HEK293 (cell line): ENCODE measurements at regions not wholly inside any gene's neighbourhood (a gene's known extent, or its start where the extent isn't known, plus 50 kb on each side); places are given as distances from the start of the nearest gene placed in this dataset.

Experiments used
- CTCF ChIA-PET: fragments of 350-600 bp; formaldehyde crosslinking; extraction: SDS; loops from one replicate; lab custom pipeline; 2021; ENCODE audit warnings: antibody characterized with exemption; lab: Yijun Ruan, JAX
- POLR2A ChIA-PET: fragments of 300-600 bp; formaldehyde crosslinking; extraction: SDS; loops from one replicate; lab custom pipeline; 2020; ENCODE audit warnings: antibody characterized with exemption, inconsistent platforms; lab: Yijun Ruan, JAX
- H3K27ac ChIP-seq: fragments of 200-500 bp; sonication (Bioruptor generic); 2 replicates; pipeline ENCODE4 v1.5.1; 2014; ENCODE audit warnings: low read depth, low read length, control low read depth, inconsistent platforms; ENCODE audit errors: extremely low read depth
- H3K36me3 ChIP-seq, 2 experiments: fragments of 200-500 bp in 1 of 2; sonication (Bioruptor generic) in 1 of 2; 1 replicate in 1 of 2; 2 replicates in 1 of 2; pipeline ENCODE4 v1.5.1; 2014 to 2017; ENCODE audit warnings: inconsistent platforms in 2 of 2, low read length in 2 of 2; ENCODE audit not compliant: control insufficient read depth in 2 of 2, insufficient read depth in 1 of 2
- H3K4me1 ChIP-seq: fragments of 200-500 bp; sonication (Bioruptor generic); 2 replicates; pipeline ENCODE4 v1.5.1; 2014; ENCODE audit warnings: mild to moderate bottlenecking, low read length, inconsistent platforms; ENCODE audit not compliant: control insufficient read depth, insufficient read depth
- H3K4me3 ChIP-seq: 2 replicates; pipeline ENCODE4 v1.5.1; 2011; ENCODE audit warnings: low read depth, mild to moderate bottlenecking, control low read depth, low read length, moderate library complexity
- H3K9me3 ChIP-seq: fragments of 200-500 bp; sonication (Bioruptor generic); 2 replicates; pipeline ENCODE4 v1.5.1; 2014; ENCODE audit warnings: low read depth, low read length, inconsistent platforms; ENCODE audit not compliant: control insufficient read depth, insufficient read depth
- ATF2 ChIP-seq: fragments of 450-650 bp; formaldehyde crosslinking; IDR thresholded peaks from 2 replicates; pipeline ENCODE4 v1.5.1; 2016; ENCODE audit warnings: missing biosample characterization, missing genetic modification characterization, low read depth
- GLI4 ChIP-seq: fragments of 450-650 bp; formaldehyde crosslinking; IDR thresholded peaks from 2 replicates; pipeline ENCODE4 v1.5.1; 2016; ENCODE audit warnings: missing biosample characterization, missing genetic modification characterization
- HIC1 ChIP-seq: fragments of 450-650 bp; formaldehyde crosslinking; IDR thresholded peaks from 2 replicates; pipeline ENCODE4 v1.5.1; 2016; ENCODE audit warnings: missing biosample characterization, missing genetic modification characterization
- MYNN ChIP-seq: fragments of 450-650 bp; formaldehyde crosslinking; IDR thresholded peaks from 2 replicates; pipeline ENCODE4 v1.5.1; 2016; ENCODE audit warnings: missing biosample characterization, missing genetic modification characterization, borderline replicate concordance
- PRDM10 ChIP-seq: fragments of 450-650 bp; formaldehyde crosslinking; IDR thresholded peaks from 2 replicates; pipeline ENCODE4 v1.5.1; 2016; ENCODE audit warnings: missing biosample characterization, missing genetic modification characterization
- REST ChIP-seq: fragments of 450-650 bp; formaldehyde crosslinking; IDR thresholded peaks from 2 replicates; pipeline ENCODE4 v1.5.1; 2016; ENCODE audit warnings: missing biosample characterization, missing genetic modification characterization
- ZBTB1 ChIP-seq: fragments of 450-650 bp; formaldehyde crosslinking; IDR thresholded peaks from 2 replicates; pipeline ENCODE4 v1.5.1; 2016; ENCODE audit warnings: missing biosample characterization, missing genetic modification characterization
- ZNF133 ChIP-seq: fragments of 450-650 bp; formaldehyde crosslinking; IDR thresholded peaks from 2 replicates; pipeline ENCODE4 v1.5.1; 2016; ENCODE audit warnings: missing biosample characterization, missing genetic modification characterization
- ZNF175 ChIP-seq: fragments of 450-650 bp; formaldehyde crosslinking; IDR thresholded peaks from 2 replicates; pipeline ENCODE4 v1.5.1; 2016; ENCODE audit warnings: missing biosample characterization, missing genetic modification characterization
- ZNF248 ChIP-seq: fragments of 450-650 bp; formaldehyde crosslinking; IDR thresholded peaks from 2 replicates; pipeline ENCODE4 v1.5.1; 2017; ENCODE audit warnings: missing biosample characterization, missing genetic modification characterization
- ZNF366 ChIP-seq: fragments of 450-650 bp; formaldehyde crosslinking; conservative IDR thresholded peaks from 2 replicates; pipeline ENCODE4 v1.5.1; 2016; ENCODE audit warnings: missing biosample characterization, missing genetic modification characterization
- ZNF391 ChIP-seq: fragments of 450-650 bp; formaldehyde crosslinking; IDR thresholded peaks from 2 replicates; pipeline ENCODE4 v1.5.1; 2016; ENCODE audit warnings: low read depth, missing biosample characterization, missing genetic modification characterization, borderline replicate concordance
- ZNF404 ChIP-seq: fragments of 450-650 bp; formaldehyde crosslinking; IDR thresholded peaks from 2 replicates; pipeline ENCODE4 v1.5.1; 2017; ENCODE audit warnings: missing biosample characterization, missing genetic modification characterization
- ZNF571 ChIP-seq: fragments of 450-650 bp; formaldehyde crosslinking; IDR thresholded peaks from 2 replicates; pipeline ENCODE4 v1.5.0; 2017; ENCODE audit warnings: missing biosample characterization, missing genetic modification characterization
- ZNF658 ChIP-seq: fragments of 450-650 bp; formaldehyde crosslinking; IDR thresholded peaks from 2 replicates; pipeline ENCODE4; 2016; ENCODE audit warnings: missing biosample characterization, missing genetic modification characterization
- TF ChIP-seq, protein P1 (sequence below): fragments of 450-650 bp; formaldehyde crosslinking; IDR thresholded peaks from 2 replicates; pipeline ENCODE4 v1.5.1; 2016; ENCODE audit warnings: missing biosample characterization, missing genetic modification characterization

DNA sequence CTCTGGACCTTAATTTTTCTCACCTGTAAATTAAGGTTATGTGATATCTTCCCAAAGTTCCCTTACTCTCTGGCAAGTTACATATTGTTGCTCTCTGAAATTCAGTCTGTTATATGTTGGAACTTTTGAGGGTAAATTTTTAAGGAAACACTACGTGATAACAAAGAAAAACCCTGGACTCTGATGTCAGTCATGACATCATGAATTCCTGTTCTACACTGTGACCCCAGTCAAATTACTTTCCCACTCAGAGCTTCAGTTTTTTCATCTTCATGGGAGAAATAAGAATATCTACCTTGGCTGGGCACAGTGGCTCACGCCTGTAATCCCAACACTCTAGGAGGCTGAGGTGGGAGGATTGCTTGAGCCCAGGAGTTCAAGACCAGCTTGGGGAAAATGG lies 164.6 kb upstream of the RALGAPA2 start:
- H3K27ac ChIP-seq: no peak overlapping the region
- CTCF ChIA-PET: interaction anchor here (0.8 to 4.8 kb wide), 5 partner anchors 12 to 628 kb away, joined by 3 to 25 read pairs (median 3); no protein-coding TSS in a partner anchor
- no peaks in the 10 kb centered on the region for H3K36me3 ChIP-seq
- no peaks in the 10 kb centered on the region for H3K9me3 ChIP-seq
- no peak overlapping the region for H3K4me3 ChIP-seq
- no peaks in the 10 kb centered on the region for H3K4me1 ChIP-seq
- no peak for TF ChIP-seq ZNF366 (tag by site-specific recombination)
- no peak for TF ChIP-seq ZNF248 (tag by site-specific recombination)
- POLR2A ChIA-PET: no interaction called here

DNA sequence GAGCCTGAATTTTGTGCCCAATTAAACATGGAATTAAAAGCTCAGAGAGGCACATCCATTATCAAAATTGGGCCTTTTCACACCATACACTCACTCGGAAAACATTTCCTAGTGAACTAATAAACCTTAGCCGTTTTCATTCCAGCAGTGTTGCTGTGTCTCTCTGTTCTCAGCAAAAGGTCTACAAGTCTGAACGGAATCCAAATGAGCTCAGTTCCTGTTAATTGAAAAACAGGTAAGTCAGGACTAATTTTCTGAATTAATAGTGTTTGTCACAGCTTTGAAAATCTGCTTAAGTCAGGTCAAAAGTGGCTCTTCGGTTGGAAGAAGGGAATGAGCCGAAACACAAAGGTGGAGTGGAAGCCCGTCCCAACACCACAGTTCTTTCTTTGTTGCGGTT lies 163.3 kb upstream of the RALGAPA2 start:
- POLR2A ChIA-PET: no interaction called here
- H3K27ac ChIP-seq: no peak overlapping the region
- no peaks in the 10 kb centered on the region for H3K9me3 ChIP-seq
- no peak overlapping the region for H3K4me3 ChIP-seq
- no peaks in the 10 kb centered on the region for H3K4me1 ChIP-seq
- no peak for TF ChIP-seq ZNF391 (tag by site-specific recombination)
- CTCF ChIA-PET: interaction anchor here (0.6 to 4.8 kb wide), 5 partner anchors 11 to 788 kb away, joined by 3 to 25 read pairs (median 5); no protein-coding TSS in a partner anchor
- H3K36me3 ChIP-seq: no peaks in the 10 kb centered on the region

- TF ChIP-seq MYNN (tag by site-specific recombination): no peak
- TF ChIP-seq REST: no peak
- no peak for TF ChIP-seq ZNF658 (tag by site-specific recombination)
- TF ChIP-seq ZNF175 (tag by site-specific recombination): no peak
- TF ChIP-seq ZBTB1 (tag by site-specific recombination): no peak
- no peak for TF ChIP-seq PRDM10
- no peak for TF ChIP-seq HIC1
- no peak for TF ChIP-seq ZNF133 (tag by site-specific recombination)
- TF ChIP-seq ZNF404 (tag by site-specific recombination): no peak
- TF ChIP-seq, protein P1, sequence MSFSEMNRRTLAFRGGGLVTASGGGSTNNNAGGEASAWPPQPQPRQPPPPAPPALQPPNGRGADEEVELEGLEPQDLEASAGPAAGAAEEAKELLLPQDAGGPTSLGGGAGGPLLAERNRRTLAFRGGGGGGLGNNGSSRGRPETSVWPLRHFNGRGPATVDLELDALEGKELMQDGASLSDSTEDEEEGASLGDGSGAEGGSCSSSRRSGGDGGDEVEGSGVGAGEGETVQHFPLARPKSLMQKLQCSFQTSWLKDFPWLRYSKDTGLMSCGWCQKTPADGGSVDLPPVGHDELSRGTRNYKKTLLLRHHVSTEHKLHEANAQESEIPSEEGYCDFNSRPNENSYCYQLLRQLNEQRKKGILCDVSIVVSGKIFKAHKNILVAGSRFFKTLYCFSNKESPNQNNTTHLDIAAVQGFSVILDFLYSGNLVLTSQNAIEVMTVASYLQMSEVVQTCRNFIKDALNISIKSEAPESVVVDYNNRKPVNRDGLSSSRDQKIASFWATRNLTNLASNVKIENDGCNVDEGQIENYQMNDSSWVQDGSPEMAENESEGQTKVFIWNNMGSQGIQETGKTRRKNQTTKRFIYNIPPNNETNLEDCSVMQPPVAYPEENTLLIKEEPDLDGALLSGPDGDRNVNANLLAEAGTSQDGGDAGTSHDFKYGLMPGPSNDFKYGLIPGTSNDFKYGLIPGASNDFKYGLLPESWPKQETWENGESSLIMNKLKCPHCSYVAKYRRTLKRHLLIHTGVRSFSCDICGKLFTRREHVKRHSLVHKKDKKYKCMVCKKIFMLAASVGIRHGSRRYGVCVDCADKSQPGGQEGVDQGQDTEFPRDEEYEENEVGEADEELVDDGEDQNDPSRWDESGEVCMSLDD: no peak
- TF ChIP-seq GLI4 (tag by site-specific recombination): no peak
- no peak for TF ChIP-seq ZNF391 (tag by site-specific recombination)
- no peak for TF ChIP-seq ZNF571 (tag by site-specific recombination)
- no peak for TF ChIP-seq ATF2
- no peaks in the 10 kb centered on the region for H3K9me3 ChIP-seq
- H3K4me3 ChIP-seq: no peak overlapping the region
- H3K36me3 ChIP-seq: no peaks in the 10 kb centered on the region
- H3K4me1 ChIP-seq: no peaks in the 10 kb centered on the region
- no peak overlapping the region for H3K27ac ChIP-seq
- POLR2A ChIA-PET: no interaction called here
- CTCF ChIA-PET: interaction anchor here (0.7 to 2.3 kb wide), 3 partner anchors 12 to 633 kb away, joined by 3 to 10 read pairs (median 4); no protein-coding TSS in a partner anchor
Measured at GRCh38 chr20:20872428-20872827, 160.0 kb upstream of the RALGAPA2 start.
